Pancreas (tissue), 10 donors: ENCODE measurements at regions not wholly inside any gene's neighbourhood (a gene's known extent, or its start where the extent isn't known, plus 50 kb on each side); places are given as distances from the start of the nearest gene placed in this dataset.

ENCODE experiments used
- ATAC-seq, 4 donors: fragments of 200-7000 bp; cut with Tn5 transposase; one replicate each; pipeline versions ENCODE4 v1.8.0 to v1.9.1; 2020; ENCODE audit warnings: mild to moderate bottlenecking in 4 of 4, moderate library complexity in 4 of 4
- DNase-seq, 6 donors: peaks; one replicate each; pipeline ENCODE4 v3.0.0-alpha.2; 2020
- FAIRE-seq: peaks from 2 replicates; lab custom pipeline; 2012; peaks lifted over from hg19 to GRCh38; lab: Jason Lieb, UNC
- H3K27ac ChIP-seq, 4 donors: fragments of 200-600 bp; sonication (generic); 1 replicate in 3 of 4; 2 replicates in 1 of 4; pipeline versions ENCODE4 v1.5.0 to v1.8.0; 2020
- H3K27me3 ChIP-seq, 4 donors: fragments of 200-600 bp; one replicate each; pipeline ENCODE4 v1.8.0; 2021
- H3K36me3 ChIP-seq, 3 donors: fragments of 200-600 bp; sonication (generic) in 1 of 3; one replicate each; pipeline versions ENCODE4 v1.5.0 to v1.8.0; 2020 to 2021
- H3K4me1 ChIP-seq, 3 donors: fragments of 200-600 bp; one replicate each; pipeline ENCODE4 v1.8.0; 2021
- H3K4me3 ChIP-seq, 4 donors: fragments of 200-600 bp; sonication (generic) in 2 of 4; one replicate each; pipeline versions ENCODE4 v1.5.0 to v1.8.0; 2020 to 2021
- H3K9me3 ChIP-seq, 4 donors: fragments of 200-600 bp; one replicate each; pipeline ENCODE4 v1.8.0; 2021
- CTCF ChIP-seq, 4 donors: fragments of 200-600 bp; sonication (generic) in 3 of 4; IDR thresholded peaks; one replicate each; pipeline versions ENCODE4 v1.5.0 to v1.8.0; 2021; ENCODE audit warnings: antibody characterized with exemption in 4 of 4
- WGBS, 2 donors: extraction: QIAGEN DNeasy Blood & Tissue Kit; methylation state at CpG; one replicate each; pipeline ENCODE4 v1.1.7; 2013; 5-methylcytosine and 5-hydroxymethylcytosine counted together
- intact Hi-C, 3 donors: fragments of 100-400 bp; cut with DNase I; formaldehyde crosslinking; loops; one replicate each; pipeline versions ENCODE4 v1.11.1 to v1.14.2; 2022
- donor health status: healthy with polysubstance abuse.
- donor health status: DM: no; HTN: no; CAD: no; lungs with moderate emphysema.
- donor health status: DM: no; HTN: no; CAD: no.
- donor health status: control.
- donor health status: control.
- donor health status: Bipolar disorder and iron deficiency.
- donor health status: DM: yes; HTN: yes; CAD: no.
- donor health status: DM: no; HTN: no; CAD: no.
- donor health status: DM: no; HTN: no; CAD: no.
- donor health status: DM: yes; HTN: yes; CAD: no.

GRCh38 chr5:52672459-52672858 is 115.3 kb upstream of the ITGA1 start:
- H3K4me3 ChIP-seq = no peak overlapping the region
- FAIRE-seq = no peak
- DNase-seq = no peak
- H3K9me3 ChIP-seq = no peaks in the 10 kb centered on the region
- H3K27ac ChIP-seq = no peak overlapping the region
- TF ChIP-seq CTCF (IDR thresholded peaks at IDR 0.05) = no peak
- no peaks in the 10 kb centered on the region for H3K27me3 ChIP-seq
- intact Hi-C loops = no loop called here
- no peak for ATAC-seq
- no peaks in the 10 kb centered on the region for H3K36me3 ChIP-seq
- WGBS, 2 donors = 53 to 56% methylated on average over 1 of the region's 1 CpG
- no peaks in the 10 kb centered on the region for H3K4me1 ChIP-seq

- Histone ChIP-seq H3K9me3 (no peaks in the 10 kb centered on the region), H3K4me1 (no peaks in the 10 kb centered on the region), H3K4me3 (no peak overlapping the region), H3K27ac (no peak overlapping the region), H3K27me3 (no peaks in the 10 kb centered on the region), H3K36me3 (no peaks in the 10 kb centered on the region)
- WGBS, 2 donors = 35 to 44% methylated on average over 3 of the region's 3 CpGs
- intact Hi-C loops = no loop called here
- DNase-seq (no peak), ATAC-seq (no peak), FAIRE-seq (no peak)
- no peak for TF ChIP-seq CTCF (IDR thresholded peaks at IDR 0.05)
Measured at GRCh38 chr5:52673495-52673894, 114.2 kb upstream of the ITGA1 start.

GRCh38 chr5:52674815-52675545 is 112.7 kb upstream of the ITGA1 start:
- intact Hi-C loops = no loop called here
- DNase-seq (no peak), ATAC-seq (no peak), FAIRE-seq (no peak)
- no peaks in the 10 kb centered on the region for H3K4me1 ChIP-seq
- WGBS, 2 donors = 56 to 58% methylated on average over 5 of the region's 5 CpGs
- TF ChIP-seq CTCF (IDR thresholded peaks at IDR 0.05) = no peak
- no peak overlapping the region for H3K27ac ChIP-seq
- H3K4me3 ChIP-seq = no peak overlapping the region
- no peaks in the 10 kb centered on the region for H3K27me3 ChIP-seq
- H3K9me3 ChIP-seq = no peaks in the 10 kb centered on the region
- H3K36me3 ChIP-seq = no peaks in the 10 kb centered on the region

- intact Hi-C loops = no loop called here
- H3K27me3 ChIP-seq = no peaks in the 10 kb centered on the region
- H3K36me3 ChIP-seq = no peaks in the 10 kb centered on the region
- H3K27ac ChIP-seq = no peak overlapping the region
- H3K4me3 ChIP-seq = no peak overlapping the region
- WGBS, 2 donors = 63 to 77% methylated on average over 7 of the region's 7 CpGs
- no peak for ATAC-seq
- peak in 1 of 6 donors; percentile 31 for DNase-seq
- no peaks in the 10 kb centered on the region for H3K9me3 ChIP-seq
- no peaks in the 10 kb centered on the region for H3K4me1 ChIP-seq
- FAIRE-seq = no peak
- no peak for TF ChIP-seq CTCF (IDR thresholded peaks at IDR 0.05)
Measured at GRCh38 chr5:52682492-52682891, 105.2 kb upstream of the ITGA1 start.

GRCh38 chr5:52684051-52684450 is 103.7 kb upstream of the ITGA1 start:
- no peaks in the 10 kb centered on the region for H3K36me3 ChIP-seq
- no peak overlapping the region for H3K4me3 ChIP-seq
- no peak for TF ChIP-seq CTCF (IDR thresholded peaks at IDR 0.05)
- ATAC-seq (no peak), FAIRE-seq (no peak), DNase-seq (no peak)
- intact Hi-C loops = no loop called here
- H3K4me1 ChIP-seq = no peaks in the 10 kb centered on the region
- no peak overlapping the region for H3K27ac ChIP-seq
- WGBS, 2 donors = 15 to 37% methylated on average over 1 of the region's 1 CpG
- no peaks in the 10 kb centered on the region for H3K9me3 ChIP-seq
- no peaks in the 10 kb centered on the region for H3K27me3 ChIP-seq
